OCI-LY7 (cell line): ENCODE measurements at regions not wholly inside any gene's neighbourhood (a gene's known extent, or its start where the extent isn't known, plus 50 kb on each side); places are given as distances from the start of the nearest gene placed in this dataset.

ENCODE experiments used
- BruUV-seq: library from RNA; stranded (reverse); fragments of 400-500 nt; replicated peaks from 2 replicates; lab custom pipeline; 2021; lab: Mats Ljungman, UMichigan
- CTCF ChIA-PET: fragments of 300-600 bp; sonication (Branson Sonifier 250); formaldehyde crosslinking; loops from one replicate; lab custom pipeline; 2022; ENCODE audit warnings: antibody characterized with exemption; ENCODE audit not compliant: unreplicated experiment; lab: Charles Lee
- POLR2A ChIA-PET: fragments of 300-600 bp; sonication (Branson Sonifier 250); formaldehyde crosslinking; loops from one replicate; lab custom pipeline; 2022; ENCODE audit warnings: antibody characterized with exemption; lab: Charles Lee
- DNase-seq: peaks from one replicate; pipeline ENCODE4 v3.0.0-alpha.2; 2015; ENCODE audit warnings: low spot score
- H2AFZ ChIP-seq: fragments of 200-600 bp; sonication (generic), shearing (Covaris generic); 2 replicates; pipeline ENCODE4 v1.6.1; 2014; ENCODE audit warnings: mild to moderate bottlenecking, antibody characterized with exemption, low read length, moderate library complexity
- H3K27ac ChIP-seq: fragments of 200-600 bp; sonication (generic); 2 replicates; pipeline ENCODE4 v1.5.1; 2014; ENCODE audit warnings: mixed run types, low read depth, mild to moderate bottlenecking, moderate library complexity, low read length, inconsistent platforms; ENCODE audit not compliant: poor library complexity, severe bottlenecking
- H3K36me3 ChIP-seq: fragments of 200-600 bp; sonication (generic); 2 replicates; pipeline ENCODE4 v1.6.1; 2014; ENCODE audit warnings: mild to moderate bottlenecking, antibody characterized with exemption, low read length, moderate library complexity, mixed read lengths; ENCODE audit not compliant: insufficient read depth
- H3K4me1 ChIP-seq: fragments of 200-600 bp; sonication (generic); 2 replicates; pipeline ENCODE4 v1.5.1; 2014; ENCODE audit warnings: mild to moderate bottlenecking, low read length; ENCODE audit not compliant: insufficient read depth, poor library complexity, severe bottlenecking
- H3K4me2 ChIP-seq: fragments of 200-600 bp; sonication (generic); 2 replicates; pipeline ENCODE4 v1.6.1; 2014; ENCODE audit warnings: mild to moderate bottlenecking, low read length
- H3K4me3 ChIP-seq: fragments of 200-600 bp; sonication (generic); 2 replicates; pipeline ENCODE4 v1.5.1; 2014; ENCODE audit warnings: mild to moderate bottlenecking, low read depth, low read length; ENCODE audit not compliant: poor library complexity, severe bottlenecking
- H3K79me2 ChIP-seq: fragments of 200-600 bp; sonication (generic); 2 replicates; pipeline ENCODE4 v1.6.1; 2016; ENCODE audit warnings: low read depth, mild to moderate bottlenecking, low read length, moderate library complexity, mixed read lengths; ENCODE audit not compliant: insufficient read depth
- H3K9me2 ChIP-seq: fragments of 200-600 bp; sonication (generic); 2 replicates; pipeline ENCODE4 v1.6.1; 2016; ENCODE audit warnings: mild to moderate bottlenecking, low read length, mixed read lengths; ENCODE audit not compliant: insufficient read depth
- H3K9me3 ChIP-seq: fragments of 200-600 bp; sonication (generic); 2 replicates; pipeline ENCODE4 v1.6.1; 2014; ENCODE audit warnings: mild to moderate bottlenecking, mixed run types, low read length, mixed read lengths
- H4K20me1 ChIP-seq: fragments of 200-600 bp; sonication (generic); 2 replicates; pipeline ENCODE4 v1.6.1; 2014; ENCODE audit warnings: mild to moderate bottlenecking, antibody characterized with exemption, low read length, moderate library complexity, mixed read lengths; ENCODE audit not compliant: insufficient read depth
- EZH2phosphoT487 ChIP-seq: fragments of 200-600 bp; sonication (generic); IDR thresholded peaks from 2 replicates; pipeline ENCODE4 v1.6.1; 2018; ENCODE audit warnings: low read depth, borderline replicate concordance, mild to moderate bottlenecking, mixed run types, antibody characterized with exemption, low read length, moderate library complexity, mixed read lengths
- intact Hi-C: fragments of 100-400 bp; cut with micrococcal nuclease; formaldehyde crosslinking; loops from one replicate; pipeline ENCODE4 v1.10.0; 2022; ENCODE audit not compliant: unreplicated experiment
- TF ChIP-seq, protein P1 (sequence below): fragments of 200-600 bp; sonication (generic); conservative IDR thresholded peaks from 2 replicates; pipeline ENCODE4 v1.5.1; 2014; ENCODE audit warnings: mild to moderate bottlenecking, antibody characterized with exemption, low read length, moderate library complexity, mixed read lengths

DNA sequence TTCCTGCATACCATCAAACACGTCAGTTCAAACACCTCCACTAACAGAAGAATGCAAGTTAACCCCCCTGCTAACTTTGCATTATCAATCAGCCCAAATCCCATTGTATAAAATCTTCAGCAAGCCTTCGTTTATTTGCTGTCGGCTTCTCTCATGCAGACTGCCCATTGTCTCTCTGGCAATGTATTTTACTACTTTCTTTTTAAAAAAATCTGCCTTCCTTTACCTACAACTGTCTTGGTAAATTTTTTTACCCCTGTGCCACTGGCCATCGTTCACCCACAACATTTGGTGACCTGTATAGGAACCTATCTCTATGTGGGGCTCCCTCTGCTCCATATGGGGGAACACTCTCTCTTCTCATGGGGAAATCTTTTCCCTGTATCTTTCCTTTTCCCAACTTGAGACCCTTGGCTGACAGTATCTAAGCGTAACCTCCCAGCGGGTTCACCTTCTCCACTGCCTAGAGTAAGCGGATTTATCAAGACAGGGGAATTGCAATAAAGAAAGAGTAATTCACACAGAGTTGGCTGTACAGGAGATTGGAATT is 244.6 kb downstream of the CPXCR1 start:
- CTCF ChIA-PET: no interaction called here
- no peaks in the 10 kb centered on the region for H3K4me1 ChIP-seq
- no peaks in the 10 kb centered on the region for H3K36me3 ChIP-seq
- BruUV-seq: no TSS peak
- TF ChIP-seq, protein P1, sequence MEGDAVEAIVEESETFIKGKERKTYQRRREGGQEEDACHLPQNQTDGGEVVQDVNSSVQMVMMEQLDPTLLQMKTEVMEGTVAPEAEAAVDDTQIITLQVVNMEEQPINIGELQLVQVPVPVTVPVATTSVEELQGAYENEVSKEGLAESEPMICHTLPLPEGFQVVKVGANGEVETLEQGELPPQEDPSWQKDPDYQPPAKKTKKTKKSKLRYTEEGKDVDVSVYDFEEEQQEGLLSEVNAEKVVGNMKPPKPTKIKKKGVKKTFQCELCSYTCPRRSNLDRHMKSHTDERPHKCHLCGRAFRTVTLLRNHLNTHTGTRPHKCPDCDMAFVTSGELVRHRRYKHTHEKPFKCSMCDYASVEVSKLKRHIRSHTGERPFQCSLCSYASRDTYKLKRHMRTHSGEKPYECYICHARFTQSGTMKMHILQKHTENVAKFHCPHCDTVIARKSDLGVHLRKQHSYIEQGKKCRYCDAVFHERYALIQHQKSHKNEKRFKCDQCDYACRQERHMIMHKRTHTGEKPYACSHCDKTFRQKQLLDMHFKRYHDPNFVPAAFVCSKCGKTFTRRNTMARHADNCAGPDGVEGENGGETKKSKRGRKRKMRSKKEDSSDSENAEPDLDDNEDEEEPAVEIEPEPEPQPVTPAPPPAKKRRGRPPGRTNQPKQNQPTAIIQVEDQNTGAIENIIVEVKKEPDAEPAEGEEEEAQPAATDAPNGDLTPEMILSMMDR: no peak
- TF ChIP-seq EZH2phosphoT487: no peak
- H3K9me3 ChIP-seq: no peaks in the 10 kb centered on the region
- no peak overlapping the region for H3K4me2 ChIP-seq
- intact Hi-C loops: no loop called here
- H2AFZ ChIP-seq: no peak overlapping the region
- no peaks in the 10 kb centered on the region for H4K20me1 ChIP-seq
- H3K79me2 ChIP-seq: no peaks in the 10 kb centered on the region
- no peak overlapping the region for H3K4me3 ChIP-seq
- DNase-seq: no peak
- H3K27ac ChIP-seq: no peak overlapping the region
- POLR2A ChIA-PET: no interaction called here
- H3K9me2 ChIP-seq: no peaks in the 10 kb centered on the region

DNA sequence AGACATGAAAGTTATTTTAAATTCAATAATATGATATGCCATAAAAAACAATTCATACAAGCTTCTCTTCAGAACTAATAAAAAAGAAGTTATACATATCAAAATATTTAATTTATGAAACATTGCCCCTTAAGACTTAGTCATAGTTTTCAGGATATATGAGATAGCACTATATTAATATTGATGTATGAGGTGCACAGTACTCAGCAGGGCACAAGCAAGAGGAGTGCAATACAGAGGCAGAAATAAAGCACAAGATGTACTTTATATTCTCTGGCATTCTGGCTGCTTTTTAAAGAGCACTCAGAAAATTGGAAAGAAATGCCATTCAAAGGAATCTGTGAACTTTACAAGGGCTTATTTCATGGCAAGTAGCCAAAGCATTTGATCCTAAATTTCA is 274.9 kb downstream of the CPXCR1 start:
- intact Hi-C loops: no loop called here
- BruUV-seq: no TSS peak

DNA sequence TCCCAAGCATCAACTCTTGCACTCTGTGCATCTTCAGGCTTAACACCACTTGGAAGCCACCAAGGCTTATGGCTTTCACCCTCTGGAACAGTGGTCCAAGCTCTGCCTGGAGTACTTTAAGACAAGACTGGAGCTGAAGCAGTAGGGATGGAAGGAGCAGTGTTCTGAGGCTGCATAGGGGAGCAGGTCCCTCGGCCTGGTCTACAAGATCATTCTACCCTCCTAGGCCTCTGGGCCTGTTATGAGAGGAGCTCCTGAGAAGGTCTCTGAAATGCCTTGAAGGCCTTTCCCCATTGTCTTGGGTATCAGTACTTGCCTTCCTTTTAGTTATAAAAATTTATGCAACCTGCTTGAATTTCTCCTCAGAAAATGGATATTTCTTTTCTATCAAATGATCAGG is 286.7 kb downstream of the CPXCR1 start:
- Histone ChIP-seq H2AFZ (no peak overlapping the region), H3K36me3 (no peaks in the 10 kb centered on the region), H3K9me2 (no peaks in the 10 kb centered on the region), H3K4me2 (no peak overlapping the region), H3K4me1 (no peaks in the 10 kb centered on the region), H3K9me3 (no peaks in the 10 kb centered on the region), H4K20me1 (no peaks in the 10 kb centered on the region), H3K4me3 (no peak overlapping the region), H3K27ac (no peak overlapping the region), H3K79me2 (no peaks in the 10 kb centered on the region)
- no peak for DNase-seq
- intact Hi-C loops: no loop called here
- CTCF ChIA-PET: no interaction called here
- no TSS peak for BruUV-seq
- TF ChIP-seq, protein P1: no peak
- TF ChIP-seq EZH2phosphoT487: no peak
- POLR2A ChIA-PET: no interaction called here

More for the DNA sequence above, 274.9 kb downstream of the CPXCR1 start:
- Histone ChIP-seq H3K4me1 (no peaks in the 10 kb centered on the region), H3K9me2 (no peaks in the 10 kb centered on the region), H3K9me3 (no peaks in the 10 kb centered on the region), H3K4me2 (no peak overlapping the region), H2AFZ (no peak overlapping the region), H3K4me3 (no peak overlapping the region), H4K20me1 (no peaks in the 10 kb centered on the region), H3K27ac (no peak overlapping the region), H3K36me3 (no peaks in the 10 kb centered on the region), H3K79me2 (no peaks in the 10 kb centered on the region)
- POLR2A ChIA-PET: no interaction called here
- CTCF ChIA-PET: no interaction called here
- no peak for TF ChIP-seq EZH2phosphoT487
- TF ChIP-seq, protein P1: no peak
- DNase-seq: no peak
